ENCODE measurements at regions not wholly inside any gene's neighbourhood (a gene's known extent, or its start where the extent isn't known, plus 50 kb on each side); places are given as distances from the start of the nearest gene placed in this dataset.

- Histone ChIP-seq H3K27me3 (no peaks in the 10 kb centered on the region), H3K4me3 (ENCODE audit: low read depth, low read length) (no peak overlapping the region), H3K4me1 (peaks cover 6% of the 10 kb centered on the region), H3K36me3 (no peaks in the 10 kb centered on the region), H3K9me3 (no peaks in the 10 kb centered on the region)
- TF ChIP-seq CTCF (IDR thresholded peaks at IDR 0.05; ENCODE audit: low read depth, low read length), result no peak
- no peak for DNase-seq
These were observed 70.1 kb upstream of the RAPGEF1 start for GRCh38 chr9:131809941-131810344.

- TF ChIP-seq CTCF (IDR thresholded peaks at IDR 0.05; ENCODE audit: low read depth, low read length), result no peak
- no peak for DNase-seq
- peaks cover 13% of the 10 kb centered on the region for H3K4me1 ChIP-seq
- no peaks in the 10 kb centered on the region for H3K36me3 ChIP-seq
- no peaks in the 10 kb centered on the region for H3K9me3 ChIP-seq
- H3K4me3 ChIP-seq (ENCODE audit: low read depth, low read length), result no peak overlapping the region
- H3K27me3 ChIP-seq, result no peaks in the 10 kb centered on the region
These were observed 68.4 kb upstream of the RAPGEF1 start for GRCh38 chr9:131808291-131808690.

- no peaks in the 10 kb centered on the region for H3K36me3 ChIP-seq
- no peak for TF ChIP-seq CTCF (IDR thresholded peaks at IDR 0.05; ENCODE audit: low read depth, low read length)
- H3K4me3 ChIP-seq (ENCODE audit: low read depth, low read length), result no peak overlapping the region; the same call in 1 of the 2 replicates
- peaks cover 13% of the 10 kb centered on the region for H3K4me1 ChIP-seq
- H3K9me3 ChIP-seq, result no peaks in the 10 kb centered on the region
- DNase-seq, result no peak
- H3K27me3 ChIP-seq, result no peaks in the 10 kb centered on the region
These were observed 67.5 kb upstream of the RAPGEF1 start for GRCh38 chr9:131807144-131807983.

- Histone ChIP-seq H3K9me3 (no peaks in the 10 kb centered on the region), H3K27me3 (no peaks in the 10 kb centered on the region), H3K4me1 (peaks cover 13% of the 10 kb centered on the region), H3K36me3 (no peaks in the 10 kb centered on the region), H3K4me3 (ENCODE audit: low read depth, low read length) (no peak overlapping the region)
- no peak for TF ChIP-seq CTCF (IDR thresholded peaks at IDR 0.05; ENCODE audit: low read depth, low read length)
- no peak for DNase-seq
These were observed 65.9 kb upstream of the RAPGEF1 start for GRCh38 chr9:131805803-131806202.

GRCh38 chr9:131804826-131805225 lies 65.0 kb upstream of the RAPGEF1 start:
- TF ChIP-seq CTCF (IDR thresholded peaks at IDR 0.05; ENCODE audit: low read depth, low read length), result no peak
- Histone ChIP-seq H3K9me3 (no peaks in the 10 kb centered on the region), H3K27me3 (no peaks in the 10 kb centered on the region), H3K4me1 (peaks cover 15% of the 10 kb centered on the region), H3K36me3 (no peaks in the 10 kb centered on the region), H3K4me3 (ENCODE audit: low read depth, low read length) (no peak overlapping the region)
- no peak for DNase-seq

GRCh38 chr9:131803758-131804411 lies 64.0 kb upstream of the RAPGEF1 start:
- DNase-seq, result no peak
- Histone ChIP-seq H3K9me3 (no peaks in the 10 kb centered on the region), H3K4me3 (ENCODE audit: low read depth, low read length) (no peak overlapping the region), H3K4me1 (peaks cover 15% of the 10 kb centered on the region), H3K27me3 (no peaks in the 10 kb centered on the region), H3K36me3 (no peaks in the 10 kb centered on the region)
- no peak for TF ChIP-seq CTCF (IDR thresholded peaks at IDR 0.05; ENCODE audit: low read depth, low read length)

All from BE2C (cell line).